Transverse colon (tissue), 3 donors: ENCODE measurements at regions not wholly inside any gene's neighbourhood (a gene's known extent, or its start where the extent isn't known, plus 50 kb on each side); places are given as distances from the start of the nearest gene placed in this dataset.

Source experiments
- EP300 ChIP-seq: sonication (generic); formaldehyde crosslinking; IDR thresholded peaks from one replicate; pipeline ENCODE4 v1.6.1; 2017; ENCODE audit warnings: antibody characterized with exemption, low read depth
- POLR2A ChIP-seq: fragments of 450-650 bp; IDR thresholded peaks from one replicate; pipeline ENCODE4 v1.6.1; 2016; ENCODE audit warnings: antibody characterized with exemption, mild to moderate bottlenecking, moderate library complexity
- TF ChIP-seq, protein P1 (sequence below), 5 experiments: fragments of 200-600 bp in 3 of 5; fragments of 450-650 bp in 2 of 5; sonication (generic) in 3 of 5; IDR thresholded peaks; 1 replicate in 2 of 5; 2 replicates in 3 of 5; pipeline ENCODE4 v1.5.1; 2016 to 2017; ENCODE audit warnings: antibody characterized with exemption in 5 of 5, inconsistent platforms in 3 of 5, mild to moderate bottlenecking in 2 of 5, moderate library complexity in 1 of 5

DNA sequence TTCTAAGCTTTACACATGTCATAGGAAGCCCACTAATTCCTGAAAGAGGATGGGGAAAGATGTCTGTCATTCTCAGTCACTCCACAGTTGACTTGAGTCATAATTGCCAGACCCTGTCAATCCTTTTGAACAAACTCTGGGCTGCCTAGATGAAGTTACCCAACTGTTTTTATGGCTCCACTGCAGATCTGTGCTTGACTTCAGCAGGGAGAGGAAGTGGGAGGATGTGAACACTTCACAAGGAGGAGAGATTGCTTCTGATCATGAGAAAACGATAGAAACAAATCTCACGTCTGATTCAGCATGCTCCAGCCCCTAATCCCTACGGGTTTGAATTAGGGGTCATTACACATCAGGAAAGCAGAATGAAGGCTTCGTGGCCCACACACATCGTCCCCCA lies 596.6 kb upstream of the CELF2 start:
- TF ChIP-seq, protein P1, sequence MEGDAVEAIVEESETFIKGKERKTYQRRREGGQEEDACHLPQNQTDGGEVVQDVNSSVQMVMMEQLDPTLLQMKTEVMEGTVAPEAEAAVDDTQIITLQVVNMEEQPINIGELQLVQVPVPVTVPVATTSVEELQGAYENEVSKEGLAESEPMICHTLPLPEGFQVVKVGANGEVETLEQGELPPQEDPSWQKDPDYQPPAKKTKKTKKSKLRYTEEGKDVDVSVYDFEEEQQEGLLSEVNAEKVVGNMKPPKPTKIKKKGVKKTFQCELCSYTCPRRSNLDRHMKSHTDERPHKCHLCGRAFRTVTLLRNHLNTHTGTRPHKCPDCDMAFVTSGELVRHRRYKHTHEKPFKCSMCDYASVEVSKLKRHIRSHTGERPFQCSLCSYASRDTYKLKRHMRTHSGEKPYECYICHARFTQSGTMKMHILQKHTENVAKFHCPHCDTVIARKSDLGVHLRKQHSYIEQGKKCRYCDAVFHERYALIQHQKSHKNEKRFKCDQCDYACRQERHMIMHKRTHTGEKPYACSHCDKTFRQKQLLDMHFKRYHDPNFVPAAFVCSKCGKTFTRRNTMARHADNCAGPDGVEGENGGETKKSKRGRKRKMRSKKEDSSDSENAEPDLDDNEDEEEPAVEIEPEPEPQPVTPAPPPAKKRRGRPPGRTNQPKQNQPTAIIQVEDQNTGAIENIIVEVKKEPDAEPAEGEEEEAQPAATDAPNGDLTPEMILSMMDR (IDR thresholded peaks at IDR 0.05) = no peak
- TF ChIP-seq POLR2A (no peak), EP300 (no peak)
